HepG2 (cell line): ENCODE measurements at regions not wholly inside any gene's neighbourhood (a gene's known extent, or its start where the extent isn't known, plus 50 kb on each side); places are given as distances from the start of the nearest gene placed in this dataset.

Experiments
- GMEB2 ChIP-seq: IDR thresholded peaks from 2 replicates; pipeline ENCODE4 v1.6.1; 2016; ENCODE audit warnings: missing biosample characterization, missing genetic modification reagents, low read depth
- REST ChIP-seq, 2 experiments: IDR thresholded peaks; 2 replicates each; pipeline ENCODE4 v1.6.1; 2011 to 2012; ENCODE audit warnings: low read length in 2 of 2, borderline replicate concordance in 1 of 2, low read depth in 1 of 2, mild to moderate bottlenecking in 1 of 2, moderate library complexity in 1 of 2
- TBL1XR1 ChIP-seq: fragments of 150-350 bp; IDR thresholded peaks from 2 replicates; pipeline ENCODE4 v1.6.1; 2014; ENCODE audit warnings: borderline replicate concordance, low read length; ENCODE audit not compliant: partially characterized antibody
- ZFP36L2 ChIP-seq: sonication (generic); formaldehyde crosslinking; IDR thresholded peaks from 2 replicates; pipeline ENCODE4 v1.4.0; 2020; ENCODE audit warnings: missing genetic modification reagents

- no peak for TF ChIP-seq TBL1XR1
- no peak for TF ChIP-seq GMEB2 (CRISPR knock-in tag)
- no peak for TF ChIP-seq REST (IDR thresholded peaks at IDR 0.05; ENCODE audit: borderline replicate concordance in 1 of 2, low read depth in 1 of 2, low read length in 2 of 2)
- no peak for TF ChIP-seq ZFP36L2 (CRISPR knock-in tag)
These were observed 131.6 kb downstream of the NAV1 start for GRCh38 chr1:201670517-201670916.
